BLaER1 treated with 17β-estradiol and CSF1 and Interleukin-3, amounts not matched to agents 10 nM and 100 nM (cell line): ENCODE measurements at regions not wholly inside any gene's neighbourhood (a gene's known extent, or its start where the extent isn't known, plus 50 kb on each side); places are given as distances from the start of the nearest gene placed in this dataset.

Source experiments
- H3K27ac ChIP-seq, 11 experiments: shearing (Covaris generic); formaldehyde crosslinking; 2 replicates each; pipeline ENCODE4 v1.8.1; 2022
- H3K27me3 ChIP-seq, 11 experiments: shearing (Covaris generic); formaldehyde crosslinking; 2 replicates each; pipeline ENCODE4 v1.8.1; 2022
- H3K36me3 ChIP-seq, 11 experiments: shearing (Covaris generic); formaldehyde crosslinking; 2 replicates each; pipeline ENCODE4 v1.8.1; 2022
- H3K4me1 ChIP-seq, 10 experiments: shearing (Covaris generic); formaldehyde crosslinking; 2 replicates each; pipeline ENCODE4 v1.8.1; 2022
- H3K4me2 ChIP-seq, 11 experiments: shearing (Covaris generic); formaldehyde crosslinking; 2 replicates each; pipeline ENCODE4 v1.8.1; 2022
- H3K4me3 ChIP-seq, 10 experiments: shearing (Covaris generic); formaldehyde crosslinking; 2 replicates each; pipeline ENCODE4 v1.8.1; 2022
- H3K9ac ChIP-seq, 11 experiments: shearing (Covaris generic); formaldehyde crosslinking; 2 replicates each; pipeline ENCODE4 v1.8.1; 2022
- H3K9me3 ChIP-seq, 11 experiments: shearing (Covaris generic); formaldehyde crosslinking; replicated peaks in 1 of 11; 2 replicates each; pipeline ENCODE4 v1.8.1; 2022
- H4K20me1 ChIP-seq, 11 experiments: shearing (Covaris generic); formaldehyde crosslinking; 2 replicates each; pipeline ENCODE4 v1.8.1; 2022
- Cebpa-rat ChIP-seq, 11 experiments: shearing (Covaris generic); IDR thresholded peaks; 2 replicates each; pipeline ENCODE4 v1.8.1; 2022

DNA sequence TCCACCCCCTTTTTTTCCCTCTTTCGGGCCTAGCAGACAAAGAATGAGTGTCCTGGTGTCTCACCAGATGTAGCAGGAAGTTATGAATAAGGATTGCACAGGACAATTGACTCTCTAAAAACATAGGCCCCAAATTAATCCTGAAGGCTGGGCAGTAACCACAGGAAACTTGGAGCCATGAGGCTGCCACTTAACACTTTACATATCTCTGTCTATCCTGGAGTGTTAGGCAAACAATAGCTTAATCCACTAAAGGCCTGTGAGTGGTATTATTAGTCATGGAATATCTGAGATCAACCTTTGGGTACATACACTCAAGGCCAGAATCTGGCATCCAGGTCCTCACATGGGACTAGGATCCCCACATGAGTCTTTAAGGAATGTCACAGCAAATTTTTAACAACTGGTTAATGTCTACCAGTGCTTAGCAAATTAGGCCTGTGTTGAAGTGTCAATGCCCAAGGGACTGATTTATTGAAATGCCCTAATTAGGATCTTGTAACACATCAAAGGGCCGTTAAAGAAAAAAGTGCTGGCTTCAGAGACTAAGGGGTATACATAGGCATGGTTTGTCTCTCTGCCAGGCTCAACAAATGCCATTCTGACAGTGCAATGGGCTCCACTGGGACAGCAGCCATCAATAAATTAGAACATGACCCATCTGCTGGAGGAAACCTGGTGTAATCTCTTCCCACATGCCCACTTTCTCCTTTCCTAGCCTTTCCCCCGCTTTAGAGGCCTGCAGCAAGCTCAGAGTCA, 196.7 kb upstream of the TBX20 start:
- H3K4me2 ChIP-seq, result no peak overlapping the region
- H3K9ac ChIP-seq, result no peak overlapping the region
- no peak for TF ChIP-seq Cebpa-rat (IDR thresholded peaks at IDR 0.05)

DNA sequence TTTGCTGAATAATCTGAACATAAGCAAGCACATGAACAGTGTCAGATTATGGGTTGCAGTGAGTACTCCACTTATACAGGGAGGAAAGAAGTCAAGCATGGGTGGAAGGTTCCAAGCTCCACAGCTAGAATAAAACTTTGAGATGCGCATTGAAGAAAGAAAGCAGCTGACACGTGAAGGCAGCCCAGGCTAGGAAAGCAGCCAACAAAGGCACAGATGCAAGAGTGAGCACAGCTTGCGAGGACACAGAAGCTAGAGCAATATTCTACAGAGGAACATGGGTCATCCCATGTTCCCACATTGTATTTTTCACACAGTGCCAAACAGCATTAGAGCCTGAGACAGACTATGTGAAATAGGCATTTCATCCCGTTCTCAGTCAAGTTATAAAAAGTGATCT, 194.6 kb upstream of the TBX20 start:
- no peaks in the 10 kb centered on the region for H3K27me3 ChIP-seq
- no peaks in the 10 kb centered on the region for H3K9me3 ChIP-seq
- H3K4me3 ChIP-seq, result no peak overlapping the region
- H3K9ac ChIP-seq, result no peak overlapping the region
- no peak for TF ChIP-seq Cebpa-rat (IDR thresholded peaks at IDR 0.05)
- H3K4me2 ChIP-seq, result no peak overlapping the region
- no peaks in the 10 kb centered on the region for H4K20me1 ChIP-seq
- H3K27ac ChIP-seq, result no peak overlapping the region
- no peaks in the 10 kb centered on the region for H3K4me1 ChIP-seq
- H3K36me3 ChIP-seq, result no peaks in the 10 kb centered on the region

More for the DNA sequence above, 196.7 kb upstream of the TBX20 start:
- Histone ChIP-seq H3K27ac (no peak overlapping the region), H3K4me1 (no peaks in the 10 kb centered on the region), H3K4me3 (no peak overlapping the region), H3K27me3 (no peaks in the 10 kb centered on the region), H3K9me3 (peaks cover 5 to 16% (median 12%) of the 10 kb centered on the region in 11 experiments; a peak in 19 of 22 replicates), H3K36me3 (no peaks in the 10 kb centered on the region), H4K20me1 (no peaks in the 10 kb centered on the region)

DNA sequence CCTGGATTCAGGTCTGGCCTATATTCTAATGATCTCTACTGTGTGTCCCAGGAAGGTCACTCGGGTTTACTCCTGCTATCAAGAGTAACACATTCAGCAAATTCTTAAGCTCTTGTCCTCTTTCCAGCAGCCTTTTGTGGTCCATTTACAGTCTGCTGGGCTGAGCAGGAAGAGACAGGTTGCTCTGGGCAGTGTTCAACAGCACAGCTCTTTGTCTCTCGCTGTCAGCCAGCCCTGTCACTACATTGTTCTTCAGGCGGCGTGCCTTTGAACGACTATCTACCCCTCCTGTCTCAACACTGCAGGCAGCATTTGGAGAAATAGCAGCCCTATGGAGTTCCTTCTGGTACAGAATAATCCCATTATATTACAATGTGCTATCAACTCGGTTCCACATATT, 192.2 kb upstream of the TBX20 start:
- Histone ChIP-seq H3K36me3 (no peaks in the 10 kb centered on the region), H3K4me1 (no peaks in the 10 kb centered on the region), H4K20me1 (no peaks in the 10 kb centered on the region), H3K9me3 (no peaks in the 10 kb centered on the region), H3K4me2 (no peak overlapping the region), H3K27me3 (no peaks in the 10 kb centered on the region), H3K9ac (no peak overlapping the region), H3K4me3 (no peak overlapping the region), H3K27ac (no peak overlapping the region)
- TF ChIP-seq Cebpa-rat (IDR thresholded peaks at IDR 0.05), result no peak

DNA sequence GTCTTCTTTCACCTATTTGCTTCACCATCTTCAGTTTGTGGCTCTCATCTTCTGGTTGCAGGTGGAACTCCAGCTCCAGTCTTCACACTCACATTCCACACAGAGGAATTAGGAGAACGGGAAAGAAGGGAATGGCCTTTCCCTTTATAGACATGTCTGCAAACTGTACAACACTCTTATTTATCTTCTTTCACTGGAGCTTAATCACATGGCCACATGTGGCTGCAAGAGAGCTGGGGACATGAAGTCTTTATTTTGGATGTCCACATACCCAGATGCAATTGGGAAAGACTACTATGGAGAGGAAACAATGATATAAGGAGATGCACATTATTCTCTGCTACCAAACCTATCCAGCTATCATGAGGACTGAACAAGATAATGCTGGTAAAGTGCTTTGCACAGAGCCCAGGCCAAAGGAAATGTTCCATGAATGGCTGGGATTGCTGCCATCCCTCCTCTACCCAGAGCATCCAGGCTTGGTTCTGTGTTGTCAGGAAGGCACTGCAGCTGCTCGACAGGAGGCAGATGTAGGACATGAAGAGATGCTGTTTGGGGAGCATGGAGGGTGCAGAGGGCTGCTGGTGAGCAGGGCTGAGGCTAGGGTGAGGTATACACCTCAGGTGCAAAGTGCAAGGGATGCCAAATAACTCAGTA, 183.8 kb upstream of the TBX20 start:
- peaks cover 0 to 9% (median 0%) of the 10 kb centered on the region in 11 experiments; a peak in 3 of 22 replicates for H3K9me3 ChIP-seq

DNA sequence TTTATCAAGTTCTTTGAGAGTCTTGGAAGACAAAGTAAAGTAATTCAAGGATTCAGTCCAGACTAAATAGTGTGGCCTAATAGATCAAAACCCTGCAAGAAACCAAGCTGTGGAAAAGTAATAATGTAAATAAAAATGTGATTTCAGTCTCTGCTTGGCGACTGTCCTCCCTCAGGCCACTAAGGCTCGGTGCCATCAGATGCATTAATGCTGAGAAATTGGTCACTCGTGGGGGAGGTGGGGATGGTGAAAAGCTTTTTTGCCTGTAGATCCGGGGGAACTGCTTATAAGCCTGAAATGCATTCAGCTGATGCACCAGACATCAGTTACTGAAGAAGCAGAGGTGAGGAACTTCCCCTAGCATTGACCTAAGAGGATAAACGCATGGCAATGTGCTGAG, 182.6 kb upstream of the TBX20 start:
- H4K20me1 ChIP-seq, result no peaks in the 10 kb centered on the region
- no peaks in the 10 kb centered on the region for H3K36me3 ChIP-seq
- no peak for TF ChIP-seq Cebpa-rat (IDR thresholded peaks at IDR 0.05)
- peaks cover 0 to 12% (median 6%) of the 10 kb centered on the region in 11 experiments; a peak in 10 of 22 replicates for H3K9me3 ChIP-seq
- H3K4me2 ChIP-seq, result no peak overlapping the region
- no peak overlapping the region for H3K4me3 ChIP-seq
- H3K27me3 ChIP-seq, result no peaks in the 10 kb centered on the region
- no peak overlapping the region for H3K27ac ChIP-seq
- no peaks in the 10 kb centered on the region for H3K4me1 ChIP-seq
- no peak overlapping the region for H3K9ac ChIP-seq

More for the DNA sequence above, 183.8 kb upstream of the TBX20 start:
- Histone ChIP-seq H3K4me3 (no peak overlapping the region), H3K9ac (no peak overlapping the region), H3K4me1 (no peaks in the 10 kb centered on the region), H4K20me1 (no peaks in the 10 kb centered on the region), H3K27me3 (no peaks in the 10 kb centered on the region), H3K27ac (no peak overlapping the region), H3K36me3 (no peaks in the 10 kb centered on the region), H3K4me2 (no peak overlapping the region)
- no peak for TF ChIP-seq Cebpa-rat (IDR thresholded peaks at IDR 0.05)

DNA sequence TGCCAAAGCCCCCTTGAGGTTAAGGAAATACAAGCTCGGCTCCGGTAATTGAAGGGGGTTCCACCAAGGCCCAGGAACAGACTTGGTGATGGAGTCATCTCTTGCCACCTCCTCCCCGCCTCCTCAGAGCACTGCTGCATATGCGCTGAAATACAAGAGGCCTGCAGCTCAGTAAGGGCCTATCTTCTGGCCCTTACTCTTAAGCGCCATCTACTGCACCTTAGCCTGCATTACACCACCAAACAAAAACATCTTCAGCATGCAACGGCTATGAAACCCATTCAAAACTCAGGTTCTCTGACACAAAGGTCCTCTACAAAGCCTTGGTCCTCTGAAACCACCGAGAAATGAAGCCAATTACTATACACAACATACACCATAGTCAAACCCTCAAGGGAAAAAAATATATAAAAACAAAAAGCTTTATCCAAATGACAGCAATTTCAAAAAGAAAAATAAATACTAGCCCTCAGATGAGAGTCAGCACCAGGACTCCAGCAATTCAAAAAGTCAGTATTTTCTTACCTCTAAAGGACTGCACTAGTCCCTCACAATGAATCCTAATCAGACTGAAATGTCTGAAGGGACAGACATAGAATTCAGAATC, 176.8 kb upstream of the TBX20 start:
- no peaks in the 10 kb centered on the region for H4K20me1 ChIP-seq
- TF ChIP-seq Cebpa-rat (IDR thresholded peaks at IDR 0.05), result no peak
- no peaks in the 10 kb centered on the region for H3K36me3 ChIP-seq
- no peaks in the 10 kb centered on the region for H3K4me1 ChIP-seq
- H3K27me3 ChIP-seq, result no peaks in the 10 kb centered on the region
- no peak overlapping the region for H3K4me3 ChIP-seq
- no peak overlapping the region for H3K9ac ChIP-seq
- peaks cover 30 to 47% (median 37%) of the 10 kb centered on the region in 11 experiments for H3K9me3 ChIP-seq
- no peak overlapping the region for H3K4me2 ChIP-seq
- H3K27ac ChIP-seq, result no peak overlapping the region

DNA sequence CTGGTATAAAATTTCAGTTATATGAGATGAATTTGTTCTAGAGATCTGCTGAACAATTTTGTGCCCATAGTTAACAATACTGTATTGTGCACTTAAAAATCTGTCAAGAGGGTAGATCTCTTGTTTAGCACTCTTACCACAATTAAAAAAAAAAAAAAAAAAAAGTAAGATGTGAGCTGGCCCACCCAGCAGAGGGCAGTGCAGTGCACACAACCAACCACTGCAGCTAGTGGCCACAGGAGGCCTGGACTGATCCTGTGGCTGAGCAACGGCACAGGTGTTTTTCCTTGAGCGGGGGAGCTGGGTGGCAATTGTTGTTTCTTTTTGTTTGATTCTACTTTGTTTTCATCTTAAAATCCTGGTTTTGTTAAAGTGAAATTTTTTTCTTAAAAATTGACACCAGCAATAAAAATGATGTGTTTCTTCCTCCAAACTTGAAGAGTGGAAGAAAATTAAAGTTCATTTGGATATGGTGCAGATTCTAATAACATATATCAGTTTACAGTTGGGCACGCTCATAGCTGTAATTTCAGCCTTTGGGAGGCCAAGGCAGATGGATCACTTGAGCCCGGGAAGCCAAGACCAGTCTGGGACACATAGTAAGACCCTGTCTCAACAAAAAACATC, 171.1 kb upstream of the TBX20 start:
- H3K36me3 ChIP-seq, result no peaks in the 10 kb centered on the region
- no peaks in the 10 kb centered on the region for H3K27me3 ChIP-seq
- H3K9me3 ChIP-seq, result peaks cover 9 to 27% (median 20%) of the 10 kb centered on the region in 11 experiments; a peak in 19 of 22 replicates
- no peaks in the 10 kb centered on the region for H4K20me1 ChIP-seq
- no peak overlapping the region for H3K4me3 ChIP-seq
- H3K9ac ChIP-seq, result no peak overlapping the region
- no peak for TF ChIP-seq Cebpa-rat (IDR thresholded peaks at IDR 0.05)
- H3K27ac ChIP-seq, result no peak overlapping the region
- no peaks in the 10 kb centered on the region for H3K4me1 ChIP-seq
- no peak overlapping the region for H3K4me2 ChIP-seq

DNA sequence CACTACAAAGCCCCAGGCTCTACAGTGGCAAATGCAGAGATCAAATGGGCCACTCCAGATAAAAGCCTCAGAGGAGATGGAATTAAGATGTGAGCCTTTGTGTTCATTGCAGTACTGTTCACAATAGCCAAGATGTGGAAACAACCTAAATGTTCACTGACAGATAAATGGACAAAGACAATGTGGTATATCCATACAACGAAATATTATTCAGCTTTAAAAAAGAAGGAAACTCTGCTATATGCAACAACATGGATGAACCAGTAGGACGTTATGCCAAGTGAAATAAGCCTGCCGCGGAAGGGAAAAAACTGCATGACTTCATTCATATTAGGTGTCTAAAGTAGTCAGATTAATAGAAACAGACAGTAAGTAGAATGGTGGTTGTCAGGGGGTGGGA, 170.5 kb upstream of the TBX20 start:
- H3K9ac ChIP-seq, result no peak overlapping the region
- no peaks in the 10 kb centered on the region for H3K4me1 ChIP-seq
- H3K36me3 ChIP-seq, result no peaks in the 10 kb centered on the region
- no peaks in the 10 kb centered on the region for H3K27me3 ChIP-seq
- no peak overlapping the region for H3K4me2 ChIP-seq
- peaks cover 8 to 23% (median 14%) of the 10 kb centered on the region in 11 experiments; a peak in 17 of 22 replicates for H3K9me3 ChIP-seq
- no peak overlapping the region for H3K4me3 ChIP-seq
- no peak for TF ChIP-seq Cebpa-rat (IDR thresholded peaks at IDR 0.05)
- no peak overlapping the region for H3K27ac ChIP-seq
- H4K20me1 ChIP-seq, result no peaks in the 10 kb centered on the region

DNA sequence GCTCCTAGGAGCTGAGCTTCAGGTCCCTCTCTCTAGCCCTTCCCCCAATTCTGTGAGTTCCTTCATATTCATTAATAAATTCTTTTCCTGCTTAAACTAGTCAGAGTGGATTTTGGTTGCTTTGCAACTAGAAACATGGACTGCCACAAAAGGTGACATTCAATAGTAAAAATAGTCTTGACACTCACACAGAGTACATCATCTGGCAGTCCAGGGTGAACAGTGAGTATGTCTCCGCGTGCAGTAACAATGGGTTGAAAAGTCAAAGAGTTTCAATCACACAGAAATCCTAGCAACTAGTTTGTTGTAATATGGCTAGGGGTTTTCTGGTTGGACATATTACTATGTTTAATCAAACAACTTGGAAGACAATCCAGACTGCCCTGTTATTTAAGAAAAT, 168.8 kb upstream of the TBX20 start:
- H3K27ac ChIP-seq, result no peak overlapping the region
- H3K4me1 ChIP-seq, result peaks cover 0 to 4% (median 2%) of the 10 kb centered on the region in 10 experiments; a peak in 8 of 20 replicates
- H4K20me1 ChIP-seq, result no peaks in the 10 kb centered on the region
- H3K4me2 ChIP-seq, result no peak overlapping the region
- TF ChIP-seq Cebpa-rat (IDR thresholded peaks at IDR 0.05), result no peak
- H3K9me3 ChIP-seq, result peaks cover 4 to 17% (median 7%) of the 10 kb centered on the region in 11 experiments; a peak in 9 of 22 replicates
- no peak overlapping the region for H3K9ac ChIP-seq
- no peaks in the 10 kb centered on the region for H3K36me3 ChIP-seq
- no peaks in the 10 kb centered on the region for H3K27me3 ChIP-seq
- no peak overlapping the region for H3K4me3 ChIP-seq
